ENCODE measurements at regions not wholly inside any gene's neighbourhood (a gene's known extent, or its start where the extent isn't known, plus 50 kb on each side); places are given as distances from the start of the nearest gene placed in this dataset.

DNA sequence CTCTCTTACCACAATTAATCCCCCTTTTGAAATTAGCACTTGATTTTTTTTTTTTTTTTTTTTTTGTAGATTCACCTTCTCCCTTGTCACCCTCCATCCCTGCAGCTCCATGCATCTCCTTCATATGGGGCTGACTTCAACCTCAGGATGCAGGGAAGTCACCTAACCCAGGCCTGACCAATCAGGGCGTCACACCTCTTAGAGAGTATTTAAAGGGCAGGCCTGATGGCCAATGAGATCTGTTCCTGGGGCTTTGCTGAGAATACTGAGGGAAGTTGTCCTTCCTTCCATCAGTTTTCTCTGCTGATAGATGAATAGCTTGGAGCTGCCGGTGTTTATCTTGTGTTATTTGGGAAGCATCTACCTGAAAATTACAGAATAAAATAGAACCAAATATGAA is 1104.7 kb upstream of the TMEM132C start:
- H2AFZ ChIP-seq (ENCODE audit: low read length), result no peak overlapping the region
- no peaks in the 10 kb centered on the region for H4K20me1 ChIP-seq (ENCODE audit: control insufficient read depth, insufficient read depth, insufficient read length)
- no peak overlapping the region for H3K18ac ChIP-seq (ENCODE audit: insufficient read length, low read depth, low read length)
- Mint-ChIP-seq H3K4me1 (peaks cover 13 to 19% of the 10 kb centered on the region in 2 experiments), H3K27ac (no peak overlapping the region), H3K27me3 (ENCODE audit: low read depth) (peaks cover 3% of the 10 kb centered on the region), H3K36me3 (ENCODE audit: insufficient read depth in 1 of 3, low read depth in 3 of 3) (peaks cover 0 to 9% (median 0%) of the 10 kb centered on the region in 3 experiments; a peak in 2 of 7 replicates), H3K9me3 (peaks cover 7 to 8% of the 10 kb centered on the region in 2 experiments), H3K4me3 (no peak overlapping the region)
- H3K27me3 ChIP-seq (ENCODE audit: insufficient read depth, low read length), result no peaks in the 10 kb centered on the region
- no peak overlapping the region for H3K9ac ChIP-seq (ENCODE audit: extremely low read depth, insufficient read length, low read length)
- H2BK12ac ChIP-seq (ENCODE audit: insufficient read length, low read depth, low read length), result no peak overlapping the region
- TF ChIP-seq, protein P1, sequence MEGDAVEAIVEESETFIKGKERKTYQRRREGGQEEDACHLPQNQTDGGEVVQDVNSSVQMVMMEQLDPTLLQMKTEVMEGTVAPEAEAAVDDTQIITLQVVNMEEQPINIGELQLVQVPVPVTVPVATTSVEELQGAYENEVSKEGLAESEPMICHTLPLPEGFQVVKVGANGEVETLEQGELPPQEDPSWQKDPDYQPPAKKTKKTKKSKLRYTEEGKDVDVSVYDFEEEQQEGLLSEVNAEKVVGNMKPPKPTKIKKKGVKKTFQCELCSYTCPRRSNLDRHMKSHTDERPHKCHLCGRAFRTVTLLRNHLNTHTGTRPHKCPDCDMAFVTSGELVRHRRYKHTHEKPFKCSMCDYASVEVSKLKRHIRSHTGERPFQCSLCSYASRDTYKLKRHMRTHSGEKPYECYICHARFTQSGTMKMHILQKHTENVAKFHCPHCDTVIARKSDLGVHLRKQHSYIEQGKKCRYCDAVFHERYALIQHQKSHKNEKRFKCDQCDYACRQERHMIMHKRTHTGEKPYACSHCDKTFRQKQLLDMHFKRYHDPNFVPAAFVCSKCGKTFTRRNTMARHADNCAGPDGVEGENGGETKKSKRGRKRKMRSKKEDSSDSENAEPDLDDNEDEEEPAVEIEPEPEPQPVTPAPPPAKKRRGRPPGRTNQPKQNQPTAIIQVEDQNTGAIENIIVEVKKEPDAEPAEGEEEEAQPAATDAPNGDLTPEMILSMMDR (conservative IDR thresholded peaks at IDR 0.05), result no peak
- H3T11ph ChIP-seq (ENCODE audit: low read length), result no peak overlapping the region
- no peak overlapping the region for H2BK15ac ChIP-seq (ENCODE audit: low read depth, low read length)
- no peak overlapping the region for H2BK120ac ChIP-seq (ENCODE audit: low read depth, low read length, poor library complexity, severe bottlenecking)
- no peak overlapping the region for H3K56ac ChIP-seq (ENCODE audit: insufficient read length, low read depth, low read length)
- no peak overlapping the region for H2BK5ac ChIP-seq (ENCODE audit: insufficient read length, low read length)
- no peak overlapping the region for H4K5ac ChIP-seq (ENCODE audit: insufficient read length, low read depth, low read length)
- no peak overlapping the region for H4K91ac ChIP-seq (ENCODE audit: insufficient read length, low read depth, low read length)
- no peaks in the 10 kb centered on the region for H3K79me1 ChIP-seq (ENCODE audit: insufficient read depth, low read depth, low read length, poor library complexity, severe bottlenecking)
- H2AK5ac ChIP-seq (ENCODE audit: insufficient read length, low read length), result no peak overlapping the region
- DNase-seq, result peak; percentile 76
- no peak overlapping the region for H3K23ac ChIP-seq (ENCODE audit: insufficient read length, low read depth, low read length)
- H3K4me2 ChIP-seq (ENCODE audit: insufficient read depth, insufficient read length, low read length), result no peak overlapping the region
- no peaks in the 10 kb centered on the region for H3K23me2 ChIP-seq (ENCODE audit: insufficient read length, low read depth, low read length, poor library complexity, severe bottlenecking)
- no peak overlapping the region for H2BK20ac ChIP-seq (ENCODE audit: low read depth, low read length, poor library complexity, severe bottlenecking)
- H3K14ac ChIP-seq (ENCODE audit: insufficient read depth, low read length), result no peak overlapping the region
- no peaks in the 10 kb centered on the region for H3K9me3 ChIP-seq (ENCODE audit: control insufficient read depth, low read depth, low read length)
- WGBS (ENCODE audit: extremely low coverage, insufficient read length, low lambda C conversion rate), result no CpG with 5 or more reads among the region's 2 CpGs
- no peaks in the 10 kb centered on the region for H3K4me1 ChIP-seq (ENCODE audit: insufficient read depth, low read length)
- no peak overlapping the region for H3K27ac ChIP-seq (ENCODE audit: insufficient read length, low read depth, low read length)
- H3K79me2 ChIP-seq (ENCODE audit: insufficient read depth, low read length), result no peaks in the 10 kb centered on the region
- H4K8ac ChIP-seq (replicated peaks; ENCODE audit: insufficient read length, low read depth, low read length), result no peak overlapping the region
- no peak overlapping the region for H3K4ac ChIP-seq (ENCODE audit: low read depth, low read length)

Data from H9 (cell line).